Suppressor macrophage treated with lipopolysaccharide for 4 hours (primary cell): ENCODE measurements at regions not wholly inside any gene's neighbourhood (a gene's known extent, or its start where the extent isn't known, plus 50 kb on each side); places are given as distances from the start of the nearest gene placed in this dataset.

Source experiments
- DNase-seq: peaks from one replicate; pipeline ENCODE4 v3.0.0-alpha.2; 2020

DNA sequence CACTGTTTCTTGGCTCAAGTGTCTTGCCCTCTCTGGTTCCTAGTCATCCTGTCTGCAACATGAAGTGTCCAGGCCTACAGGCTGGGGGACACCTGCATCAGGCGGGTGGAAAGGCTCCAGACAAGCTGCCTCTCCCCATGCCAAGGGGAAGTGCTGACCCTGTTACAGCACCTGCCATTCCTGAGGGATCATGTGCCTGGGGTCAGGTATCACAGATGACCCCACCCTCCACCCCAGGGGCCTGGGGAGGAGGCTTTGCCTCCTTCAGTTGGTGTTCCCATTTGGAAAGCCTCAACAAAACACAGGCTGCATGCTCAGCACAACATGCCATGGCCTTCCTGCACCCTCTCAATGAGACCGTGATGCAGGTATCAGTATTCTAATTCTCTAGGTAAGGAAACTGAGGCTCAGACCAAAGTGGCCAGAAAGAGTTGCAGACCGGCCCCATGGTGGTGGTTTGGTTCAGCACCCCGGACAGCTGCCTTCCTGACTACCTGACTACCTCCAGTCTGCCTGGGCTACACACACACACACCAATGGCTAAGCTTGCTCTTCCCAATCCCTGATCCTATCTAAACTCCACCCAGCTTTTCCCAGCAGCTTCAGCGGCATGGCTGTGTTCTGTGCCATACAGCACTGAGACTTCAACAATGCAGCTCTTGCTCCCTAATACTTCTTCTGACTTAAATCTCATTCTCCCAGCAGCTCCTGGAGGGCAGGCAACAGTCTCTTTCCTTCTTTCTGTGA is 69.7 kb upstream of the LINGO1 start:
- no peak for DNase-seq

DNA sequence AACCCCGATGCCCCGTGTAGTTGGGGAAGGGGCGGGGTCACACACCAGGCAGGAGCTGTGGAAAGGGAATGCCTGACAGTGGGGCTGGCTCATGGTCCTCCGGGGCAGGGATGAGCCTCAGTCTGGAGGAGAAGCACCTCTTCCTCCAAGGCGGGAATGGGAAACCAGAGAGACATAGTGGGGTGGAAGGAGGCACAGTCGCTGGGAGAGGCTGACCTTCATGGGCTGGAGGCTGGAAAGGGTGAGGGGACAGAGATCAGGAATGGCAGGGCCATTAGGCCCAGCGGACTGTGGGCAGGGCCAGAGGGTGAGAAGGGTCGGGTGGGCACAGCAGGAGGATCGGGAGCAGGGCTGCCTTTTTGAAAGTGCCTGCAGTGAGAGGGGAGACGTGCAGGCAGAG is 65.8 kb upstream of the LINGO1 start:
- DNase-seq, result no peak

DNA sequence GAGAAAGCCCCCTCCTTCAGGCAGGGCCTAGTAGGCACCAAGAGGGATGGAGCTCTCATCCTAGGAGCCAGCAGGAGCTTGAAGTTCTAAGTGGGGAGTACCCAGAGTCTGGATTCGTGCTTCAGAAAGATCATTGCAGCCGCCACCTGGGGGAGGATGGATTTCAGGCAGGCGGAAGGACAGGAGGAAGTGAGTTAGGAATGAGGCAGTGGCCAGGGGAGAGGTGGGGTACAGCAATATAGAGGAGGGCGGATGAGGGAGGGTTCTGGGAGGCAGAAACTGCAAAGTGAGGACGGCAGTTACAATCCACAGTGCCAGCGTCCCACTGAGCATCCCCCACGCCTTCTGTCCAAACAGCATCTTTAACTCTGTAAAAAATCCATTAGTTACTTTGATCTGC is 65.2 kb upstream of the LINGO1 start:
- no peak for DNase-seq

DNA sequence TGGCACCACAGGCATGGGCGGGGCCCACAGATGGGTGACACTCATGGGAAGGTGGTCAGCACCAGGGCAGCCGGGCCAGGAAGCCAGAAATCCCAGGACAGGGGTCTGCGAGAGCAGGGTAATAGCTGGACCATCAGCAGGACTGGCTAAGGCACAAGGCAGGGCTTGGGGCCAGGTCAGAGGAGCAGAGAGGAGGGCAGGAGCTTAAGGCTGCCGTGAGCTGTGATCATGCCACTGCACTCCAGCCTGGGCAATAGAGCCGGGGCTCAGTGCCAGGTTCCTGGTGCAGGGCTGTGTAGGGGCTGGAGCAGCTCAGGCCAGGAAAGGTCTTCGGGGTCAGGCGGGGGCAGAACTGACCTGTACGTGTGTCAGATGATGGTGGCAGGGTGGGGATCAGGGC is 64.2 kb upstream of the LINGO1 start:
- no peak for DNase-seq

DNA sequence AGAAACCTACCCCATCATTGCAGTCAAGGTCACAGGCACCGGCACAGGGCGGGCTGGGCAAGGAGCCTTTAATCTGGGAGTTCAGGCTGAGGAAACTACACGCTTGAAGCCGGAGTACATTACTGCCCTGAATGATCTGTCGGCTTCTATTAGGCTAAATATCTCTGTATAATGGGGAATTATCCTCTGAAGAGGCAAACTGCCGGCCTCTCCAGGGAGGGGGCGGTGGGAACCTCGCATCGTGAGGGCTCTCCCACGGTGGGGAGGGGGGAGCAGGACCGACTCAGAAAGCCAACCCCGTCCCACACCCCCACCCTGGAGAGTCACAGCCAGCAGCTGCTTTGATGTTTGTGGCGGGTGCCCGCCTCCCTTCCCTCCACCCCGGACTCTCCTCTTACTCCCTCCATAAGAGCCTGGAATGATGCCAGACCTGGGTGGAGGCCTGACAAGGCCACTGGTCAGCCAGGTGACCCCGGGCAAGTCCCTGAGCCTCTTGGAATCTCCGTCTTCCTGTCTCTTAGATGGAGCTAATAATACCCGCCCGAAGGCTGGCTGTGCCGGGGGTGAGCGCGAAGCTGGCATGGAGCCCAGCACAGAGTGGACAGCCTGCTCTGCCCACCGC is 63.4 kb upstream of the LINGO1 start:
- DNase-seq, result no peak

DNA sequence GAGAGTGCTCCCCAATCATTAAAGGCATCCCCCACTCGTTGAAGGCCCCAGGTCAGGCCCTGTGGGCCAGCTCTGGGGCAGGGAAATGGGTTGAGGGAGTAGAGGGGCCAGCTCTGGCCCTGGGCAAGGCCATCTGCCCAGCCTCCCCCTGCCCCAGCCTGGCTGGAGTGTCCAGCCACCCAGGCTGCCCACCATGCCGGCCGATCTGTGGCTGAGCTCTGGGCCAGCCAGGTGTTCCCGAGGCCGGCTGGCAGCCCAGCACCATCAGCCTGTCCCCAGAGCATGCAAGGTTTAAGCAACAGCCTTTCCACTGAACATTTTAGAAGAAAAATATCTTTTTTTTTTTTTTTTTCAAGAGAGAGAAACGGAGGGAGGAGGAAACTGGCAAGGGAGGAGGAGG is 62.8 kb upstream of the LINGO1 start:
- no peak for DNase-seq

DNA sequence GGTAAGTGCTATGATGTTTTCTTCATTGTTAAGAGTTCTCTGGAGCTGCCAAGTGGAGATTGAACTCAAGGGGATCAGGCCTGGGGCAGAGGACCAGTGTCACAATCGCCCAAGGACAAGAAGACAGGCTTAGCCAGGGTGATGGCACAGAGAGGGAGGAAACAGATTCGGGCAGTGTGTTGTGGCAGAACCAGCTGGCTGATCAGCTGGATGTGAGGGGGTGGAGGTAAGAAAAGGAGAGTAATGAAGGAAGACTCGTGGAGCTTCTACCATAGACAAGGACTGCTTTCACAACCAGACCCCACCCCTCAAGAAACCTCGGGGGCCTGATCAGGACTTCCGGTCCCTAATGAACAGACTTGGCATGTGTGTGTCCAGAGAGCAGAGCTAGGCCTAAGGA is 60.9 kb upstream of the LINGO1 start:
- no peak for DNase-seq

DNA sequence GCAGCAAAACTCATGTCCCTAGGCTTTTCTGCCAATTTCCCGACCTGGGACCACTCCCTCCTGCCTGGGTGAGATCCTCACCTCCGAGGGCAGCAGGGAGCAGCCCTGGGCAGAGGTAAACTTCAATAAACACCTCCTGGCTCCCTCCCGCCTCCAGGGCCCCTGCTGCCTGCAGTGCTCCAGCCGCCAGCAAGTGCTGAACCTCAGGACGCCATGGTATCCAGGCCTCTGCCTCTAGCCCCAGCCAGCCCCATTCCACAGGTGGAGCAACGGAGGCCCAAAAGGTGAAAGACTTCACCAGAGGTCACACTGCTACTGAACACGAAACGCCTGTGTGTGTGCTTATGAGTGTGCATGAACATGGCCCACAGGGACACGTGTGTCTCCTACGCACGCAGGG is 59.9 kb upstream of the LINGO1 start:
- no peak for DNase-seq

DNA sequence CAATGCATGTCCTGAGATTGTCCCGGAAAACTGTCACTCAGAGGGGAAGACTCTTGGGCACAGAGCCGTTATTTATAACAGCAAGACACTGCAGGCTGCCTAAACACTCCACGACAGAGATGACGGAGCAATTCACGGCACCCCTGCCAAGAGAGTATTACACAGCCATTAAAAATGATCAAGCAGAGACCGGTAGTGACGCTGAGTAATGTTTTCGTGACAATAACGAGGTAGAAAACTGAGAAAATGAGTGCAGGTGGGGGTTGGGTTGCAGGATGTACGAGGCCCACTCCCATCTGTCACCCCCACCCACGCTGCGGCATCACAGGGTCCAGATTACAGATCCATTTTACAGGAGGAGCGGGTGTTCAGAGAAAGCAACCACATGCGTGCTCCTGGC is 58.9 kb upstream of the LINGO1 start:
- DNase-seq, result no peak

DNA sequence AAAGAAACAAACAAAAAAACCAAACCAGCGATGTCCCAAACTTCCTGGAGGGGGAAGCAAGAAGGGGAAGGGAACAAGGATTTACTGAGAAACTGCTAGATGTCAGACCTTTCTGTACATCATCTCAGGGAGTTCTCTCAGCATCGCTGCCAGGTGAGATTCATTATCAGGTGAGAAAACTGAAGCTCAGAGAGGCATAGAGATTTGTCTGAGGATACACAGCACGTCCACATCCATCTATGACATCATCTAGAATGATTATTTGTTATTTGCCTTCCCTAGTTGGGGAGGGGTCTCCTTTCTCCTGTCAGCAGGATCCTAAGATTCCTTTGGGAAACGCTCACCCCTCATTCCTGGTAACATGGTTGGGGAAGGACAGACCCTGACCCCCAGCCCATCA is 57.1 kb upstream of the LINGO1 start:
- no peak for DNase-seq

DNA sequence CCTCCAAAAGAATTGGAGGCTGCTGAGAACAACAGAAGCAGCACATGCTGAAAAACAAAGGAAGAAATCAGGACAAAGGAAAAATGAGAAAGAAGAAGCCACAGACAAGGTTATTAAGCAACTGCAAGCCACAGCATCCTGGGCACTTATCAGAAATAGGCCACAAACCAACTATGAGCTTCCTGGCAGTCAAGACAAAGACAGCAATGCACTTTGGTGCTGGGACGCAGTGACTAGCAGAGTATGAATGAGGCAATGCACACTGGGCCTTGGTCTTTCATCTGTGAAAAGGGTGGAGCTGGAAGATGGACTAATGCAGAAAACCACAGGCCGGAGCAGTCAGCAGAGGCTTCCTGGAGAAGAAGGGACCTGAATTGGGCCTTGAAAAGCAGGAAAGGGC is 56.0 kb upstream of the LINGO1 start:
- DNase-seq, result no peak

DNA sequence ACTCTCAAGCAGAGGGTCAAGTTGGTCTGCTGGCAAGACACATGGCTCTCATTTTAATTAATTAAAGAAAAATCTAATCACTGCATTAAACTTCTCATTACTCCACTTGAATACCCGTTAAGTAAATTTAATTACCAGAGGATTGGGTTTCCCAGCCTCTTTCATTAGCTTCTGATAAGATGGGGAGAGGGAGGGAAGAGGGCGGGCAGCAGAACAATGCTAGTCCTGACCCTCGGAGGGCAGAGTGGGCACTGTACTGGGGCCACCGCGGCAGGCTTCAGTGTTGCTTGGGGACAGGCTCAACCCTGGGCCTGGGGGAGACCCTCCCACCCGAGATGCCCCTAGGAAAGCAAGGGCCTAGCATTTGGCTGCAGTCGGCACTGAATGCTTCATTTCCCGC is 55.6 kb upstream of the LINGO1 start:
- no peak for DNase-seq

DNA sequence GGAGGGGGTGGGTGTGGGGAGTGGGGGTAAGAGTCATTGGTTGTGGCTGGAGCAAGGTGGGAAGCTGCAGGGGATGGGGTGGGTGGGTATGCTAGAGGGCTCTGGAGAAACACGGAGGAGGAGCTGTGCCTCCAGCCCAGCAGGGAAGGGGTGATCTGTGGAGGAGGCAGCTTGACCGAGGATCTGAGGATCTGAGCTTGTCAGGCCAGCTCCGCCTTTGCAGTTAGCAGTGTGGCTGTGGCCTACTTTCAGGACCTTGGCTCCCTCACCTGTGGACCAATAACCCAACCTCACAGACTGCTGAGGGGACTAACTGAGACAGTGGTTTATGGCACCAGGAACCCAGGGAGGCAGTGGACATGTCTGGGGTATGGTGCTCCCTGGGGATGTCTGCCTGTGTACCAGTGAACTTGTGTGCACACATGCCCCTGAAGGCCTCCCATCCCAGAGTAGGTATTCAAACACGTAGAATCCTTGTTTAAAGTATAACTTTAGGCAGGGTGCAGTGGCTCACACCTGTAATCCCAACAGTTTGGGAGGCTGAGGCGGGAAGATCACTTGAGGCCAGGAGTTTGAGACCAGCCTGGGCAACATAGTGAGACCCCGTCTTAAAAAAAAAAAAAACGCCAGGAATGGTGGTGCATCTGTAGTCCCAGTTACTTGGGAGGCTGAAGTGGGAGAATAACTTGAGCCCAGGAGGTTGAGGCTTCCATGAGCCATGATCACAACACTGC is 52.5 kb upstream of the LINGO1 start:
- DNase-seq, result no peak

DNA sequence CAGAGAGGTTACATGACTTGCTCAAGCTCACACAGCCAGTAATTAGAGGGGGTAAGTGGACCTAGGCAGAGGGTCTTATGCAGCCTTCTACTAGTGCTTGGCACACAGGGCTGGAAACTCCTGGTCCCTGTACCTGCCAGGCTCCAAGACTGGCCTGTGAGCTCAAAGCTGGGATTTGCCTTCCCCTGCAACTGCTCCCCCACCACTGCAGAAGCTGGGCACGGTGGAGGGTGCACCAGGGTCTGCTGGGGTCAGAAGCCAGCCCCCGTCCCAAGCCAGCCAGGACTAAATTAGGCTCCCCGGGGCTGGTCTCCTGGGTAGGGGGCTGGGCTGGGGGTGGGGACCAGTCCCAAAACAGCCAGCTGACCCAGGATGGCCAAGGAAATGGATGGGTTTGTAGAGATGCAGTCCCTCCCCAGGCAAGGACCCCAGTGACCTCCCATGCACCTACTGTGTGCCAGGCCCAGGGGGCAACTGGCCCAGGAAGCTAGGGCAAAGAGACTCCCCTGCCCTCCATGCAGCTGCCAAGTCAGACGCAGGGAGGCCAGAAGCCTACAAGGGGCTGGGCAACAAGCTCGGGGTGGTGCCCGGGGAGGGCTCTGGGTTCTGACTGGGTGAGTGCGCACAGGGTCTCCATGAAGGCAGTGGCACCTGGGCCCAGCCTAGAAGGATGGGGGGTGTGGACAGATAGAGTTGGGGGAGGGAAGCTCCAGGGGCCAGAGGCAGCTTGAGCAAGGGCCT is 51.8 kb upstream of the LINGO1 start:
- no peak for DNase-seq

DNA sequence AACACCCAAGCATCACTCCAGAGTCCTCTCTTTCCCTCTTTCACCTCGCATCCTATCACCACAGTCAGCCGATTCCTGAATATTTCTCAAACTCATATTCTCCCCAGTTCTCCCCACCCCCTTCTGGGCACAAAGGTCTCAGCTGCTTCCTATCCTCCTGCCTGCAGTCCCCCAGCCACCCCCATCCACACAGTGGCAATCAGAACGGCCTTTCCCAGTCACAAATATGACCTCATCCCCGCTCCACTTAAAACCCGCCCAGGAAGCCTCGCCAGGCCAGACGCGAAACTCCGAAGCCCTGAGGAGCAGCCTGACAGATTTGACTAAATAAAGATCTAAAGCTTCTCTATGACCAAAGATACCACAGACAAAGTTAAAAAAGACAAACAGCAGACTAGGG is 49.9 kb upstream of the LINGO1 start:
- DNase-seq, result no peak
